GM12865 (cell line): ENCODE measurements at regions not wholly inside any gene's neighbourhood (a gene's known extent, or its start where the extent isn't known, plus 50 kb on each side); places are given as distances from the start of the nearest gene placed in this dataset.
"Not testable (repeated sequence)": the region's sequence is repeated elsewhere in the genome, so short reads cannot be mapped to it uniquely, and the experiment has no call there.

Source experiments
- DNase-seq: peaks from one replicate; pipeline ENCODE4 v3.0.0; 2010; ENCODE audit warnings: low read depth
- H3K4me3 ChIP-seq: 2 replicates; pipeline ENCODE4 v1.5.1; 2011; ENCODE audit warnings: mild to moderate bottlenecking, low read depth, low read length, control low read depth
- TF ChIP-seq, protein P1 (sequence below): IDR thresholded peaks from 2 replicates; pipeline ENCODE4 v1.5.1; 2011; ENCODE audit warnings: low read length, control low read depth, low read depth, inconsistent platforms; ENCODE audit not compliant: insufficient read depth; ENCODE audit errors: missing control alignments

DNA sequence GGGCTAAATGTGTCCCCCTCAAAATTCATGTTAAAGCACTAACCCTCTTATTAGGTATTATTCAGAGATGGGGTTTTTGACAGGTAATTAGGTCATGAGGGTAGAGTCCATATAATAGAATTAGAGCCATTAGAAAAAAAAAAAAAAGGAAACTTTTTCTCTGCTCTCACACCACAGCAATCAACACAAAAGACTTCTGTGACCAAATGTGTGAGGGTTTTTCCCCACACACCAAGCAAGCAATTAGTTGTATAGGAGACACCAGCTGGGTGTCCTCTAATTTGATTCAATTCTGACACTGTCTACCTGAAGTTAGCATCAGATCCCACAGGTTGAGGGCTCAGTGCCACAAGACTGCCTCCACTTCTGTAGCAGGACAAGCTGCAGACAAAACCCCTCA lies 64.6 kb upstream of the GMDS start:
- no peak for DNase-seq
- no peak overlapping the region for H3K4me3 ChIP-seq
- TF ChIP-seq, protein P1, sequence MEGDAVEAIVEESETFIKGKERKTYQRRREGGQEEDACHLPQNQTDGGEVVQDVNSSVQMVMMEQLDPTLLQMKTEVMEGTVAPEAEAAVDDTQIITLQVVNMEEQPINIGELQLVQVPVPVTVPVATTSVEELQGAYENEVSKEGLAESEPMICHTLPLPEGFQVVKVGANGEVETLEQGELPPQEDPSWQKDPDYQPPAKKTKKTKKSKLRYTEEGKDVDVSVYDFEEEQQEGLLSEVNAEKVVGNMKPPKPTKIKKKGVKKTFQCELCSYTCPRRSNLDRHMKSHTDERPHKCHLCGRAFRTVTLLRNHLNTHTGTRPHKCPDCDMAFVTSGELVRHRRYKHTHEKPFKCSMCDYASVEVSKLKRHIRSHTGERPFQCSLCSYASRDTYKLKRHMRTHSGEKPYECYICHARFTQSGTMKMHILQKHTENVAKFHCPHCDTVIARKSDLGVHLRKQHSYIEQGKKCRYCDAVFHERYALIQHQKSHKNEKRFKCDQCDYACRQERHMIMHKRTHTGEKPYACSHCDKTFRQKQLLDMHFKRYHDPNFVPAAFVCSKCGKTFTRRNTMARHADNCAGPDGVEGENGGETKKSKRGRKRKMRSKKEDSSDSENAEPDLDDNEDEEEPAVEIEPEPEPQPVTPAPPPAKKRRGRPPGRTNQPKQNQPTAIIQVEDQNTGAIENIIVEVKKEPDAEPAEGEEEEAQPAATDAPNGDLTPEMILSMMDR = no peak

DNA sequence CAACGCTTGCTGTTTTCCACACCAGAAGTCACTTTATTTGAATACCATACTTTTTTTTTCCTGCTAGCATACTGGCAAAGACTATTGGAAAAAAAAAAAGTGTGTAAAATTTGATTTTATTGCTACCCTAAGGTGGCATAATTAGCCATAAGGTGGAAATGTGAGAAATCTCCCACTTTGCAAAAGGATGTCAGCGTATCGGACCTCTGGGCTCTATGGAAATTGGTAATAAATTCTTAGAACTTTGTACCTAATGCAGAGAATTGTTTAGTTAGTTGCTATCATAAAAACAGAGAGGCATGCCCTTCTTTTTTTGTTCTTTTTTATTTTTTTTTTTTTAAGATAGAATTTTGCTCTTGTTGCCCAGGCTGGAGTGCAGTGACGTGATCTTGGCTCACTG lies 63.7 kb upstream of the GMDS start:
- TF ChIP-seq, protein P1 = no peak
- DNase-seq = no peak
- no peak overlapping the region for H3K4me3 ChIP-seq

DNA sequence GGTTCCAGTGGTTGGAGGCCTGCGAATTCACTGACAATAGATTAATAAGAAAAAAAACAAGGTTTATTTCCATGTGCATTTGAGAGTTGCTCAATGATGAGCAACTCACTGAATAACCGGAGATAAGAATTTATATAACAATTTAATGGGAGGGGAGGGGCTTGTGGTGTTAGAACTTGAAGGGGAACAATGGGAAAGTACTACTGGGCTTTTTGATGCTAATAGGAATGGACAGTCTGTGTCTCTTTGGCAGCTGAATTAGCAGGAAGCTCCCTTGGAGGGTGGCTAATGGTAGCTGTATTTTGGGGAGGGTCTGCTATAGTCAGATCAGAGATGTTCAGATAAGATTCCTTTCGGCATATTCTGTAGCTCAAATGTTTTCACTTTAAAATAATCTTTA lies 62.4 kb upstream of the GMDS start:
- no peak for DNase-seq
- TF ChIP-seq, protein P1 = no peak
- no peak overlapping the region for H3K4me3 ChIP-seq

DNA sequence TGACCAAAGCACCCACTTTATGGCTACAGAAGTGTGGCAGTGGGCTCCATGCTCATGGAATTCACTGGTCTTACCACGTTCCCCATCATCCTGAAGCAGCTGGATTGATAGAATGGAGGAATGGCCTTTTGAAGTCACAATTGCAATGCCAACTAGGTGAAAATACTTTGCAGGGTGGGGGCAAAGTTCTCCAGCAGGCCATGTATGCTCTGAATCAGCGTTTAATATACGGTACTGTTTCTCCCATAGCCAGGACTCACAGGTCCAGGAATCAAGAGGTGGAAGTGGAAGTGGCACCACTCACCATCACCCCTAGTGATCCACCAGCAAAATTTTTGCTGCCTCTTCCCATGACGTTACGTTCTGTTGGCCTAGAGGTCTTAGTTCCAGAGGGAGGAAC lies 60.5 kb upstream of the GMDS start:
- no peak for DNase-seq
- no peak overlapping the region for H3K4me3 ChIP-seq
- TF ChIP-seq, protein P1 = no peak

DNA sequence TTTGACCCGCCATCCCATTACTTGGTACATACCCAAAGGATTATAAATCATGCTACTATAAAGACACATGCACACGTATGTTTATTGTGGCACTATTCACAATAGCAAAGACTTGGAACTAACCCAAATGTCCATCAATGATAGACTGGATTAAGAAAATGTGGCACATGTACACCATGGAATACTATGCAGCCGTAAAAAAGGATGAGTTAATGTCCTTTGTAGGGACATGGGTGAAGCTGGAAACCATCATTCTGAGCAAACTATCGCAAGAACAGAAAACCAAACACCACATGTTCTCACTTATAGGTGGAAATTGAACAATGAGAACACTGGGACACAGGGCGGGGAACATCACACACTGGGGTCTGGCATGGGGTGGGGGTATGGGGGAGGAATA lies 57.1 kb upstream of the GMDS start:
- DNase-seq, H3K4me3 ChIP-seq: not testable (repeated sequence)

DNA sequence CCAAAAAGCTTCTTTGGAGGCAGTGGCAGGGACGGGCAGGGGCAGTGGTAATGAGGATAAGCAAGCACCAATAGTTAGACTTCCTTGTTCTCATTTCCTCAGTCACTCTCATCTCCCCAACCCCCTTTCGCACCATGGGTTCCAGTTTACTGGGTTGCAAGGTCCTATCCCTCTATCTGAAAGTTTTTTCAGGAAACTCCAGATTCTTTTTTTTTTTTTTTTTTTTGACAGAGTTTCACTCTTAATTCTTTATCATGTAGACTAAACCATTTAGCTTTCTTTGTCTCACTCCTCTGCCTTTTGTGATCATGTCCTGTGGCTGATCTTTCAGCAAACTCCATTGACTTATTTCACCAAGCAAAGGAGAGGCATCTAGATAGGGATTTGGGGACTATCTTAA lies 51.4 kb upstream of the GMDS start:
- no peak for DNase-seq
- no peak overlapping the region for H3K4me3 ChIP-seq
- TF ChIP-seq, protein P1 = no peak
